Right atrium auricular region (tissue), 2 donors: ENCODE measurements at regions not wholly inside any gene's neighbourhood (a gene's known extent, or its start where the extent isn't known, plus 50 kb on each side); places are given as distances from the start of the nearest gene placed in this dataset.

Experiments
- DNase-seq: peaks from one replicate; pipeline ENCODE4 v3.0.0-alpha.2; 2019; ENCODE audit warnings: low spot score
- H3K27ac ChIP-seq, 2 donors: fragments of 200-600 bp; sonication (generic); 1 replicate in 1 of 2; 2 replicates in 1 of 2; pipeline ENCODE4 v1.5.1; 2016 to 2019
- H3K27me3 ChIP-seq, 2 donors: fragments of 200-600 bp; sonication (generic); one replicate each; pipeline versions ENCODE4 v1.5.1 to v1.6.0; 2017 to 2019
- H3K36me3 ChIP-seq: fragments of 200-600 bp; sonication (generic); one replicate; pipeline ENCODE4 v1.5.1; 2016
- H3K4me1 ChIP-seq, 2 donors: fragments of 200-600 bp; sonication (generic); one replicate each; pipeline versions ENCODE4 v1.5.1 to v1.6.0; 2017 to 2019
- H3K4me3 ChIP-seq, 2 donors: fragments of 200-600 bp; sonication (generic); 1 replicate in 1 of 2; 2 replicates in 1 of 2; pipeline ENCODE4 v1.5.1; 2017 to 2019; ENCODE audit warnings: mild to moderate bottlenecking in 1 of 2, moderate library complexity in 1 of 2
- H3K9me3 ChIP-seq, 2 donors: fragments of 200-600 bp; sonication (generic); one replicate each; pipeline ENCODE4 v1.5.1; 2019
- TF ChIP-seq, protein P1 (sequence below), 2 donors: fragments of 200-600 bp; sonication (generic); IDR thresholded peaks; one replicate each; pipeline ENCODE4 v1.5.1; 2019; ENCODE audit warnings: antibody characterized with exemption in 2 of 2

DNA sequence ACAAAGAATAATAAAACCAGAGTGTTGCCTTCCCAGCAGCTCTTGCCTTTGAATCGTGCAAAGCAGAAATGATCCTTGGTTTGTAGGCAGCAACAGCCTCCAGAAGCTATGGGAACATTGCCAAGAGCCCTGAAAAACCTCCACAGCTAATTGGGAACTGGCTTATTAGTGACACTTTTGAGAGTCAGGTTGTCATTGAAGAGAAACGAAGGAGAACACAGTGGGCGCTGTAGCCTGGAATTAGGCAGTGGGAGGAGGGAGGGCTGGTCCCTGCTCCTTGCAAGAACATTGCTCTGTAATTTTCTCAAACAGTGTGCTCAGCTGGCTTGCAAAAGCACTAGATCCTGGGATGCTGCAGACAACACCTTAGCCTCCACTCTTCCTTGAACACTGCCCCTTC lies 331.5 kb upstream of the EMCN start:
- H3K4me1 ChIP-seq: no peaks in the 10 kb centered on the region
- no peak overlapping the region for H3K27ac ChIP-seq
- TF ChIP-seq, protein P1, sequence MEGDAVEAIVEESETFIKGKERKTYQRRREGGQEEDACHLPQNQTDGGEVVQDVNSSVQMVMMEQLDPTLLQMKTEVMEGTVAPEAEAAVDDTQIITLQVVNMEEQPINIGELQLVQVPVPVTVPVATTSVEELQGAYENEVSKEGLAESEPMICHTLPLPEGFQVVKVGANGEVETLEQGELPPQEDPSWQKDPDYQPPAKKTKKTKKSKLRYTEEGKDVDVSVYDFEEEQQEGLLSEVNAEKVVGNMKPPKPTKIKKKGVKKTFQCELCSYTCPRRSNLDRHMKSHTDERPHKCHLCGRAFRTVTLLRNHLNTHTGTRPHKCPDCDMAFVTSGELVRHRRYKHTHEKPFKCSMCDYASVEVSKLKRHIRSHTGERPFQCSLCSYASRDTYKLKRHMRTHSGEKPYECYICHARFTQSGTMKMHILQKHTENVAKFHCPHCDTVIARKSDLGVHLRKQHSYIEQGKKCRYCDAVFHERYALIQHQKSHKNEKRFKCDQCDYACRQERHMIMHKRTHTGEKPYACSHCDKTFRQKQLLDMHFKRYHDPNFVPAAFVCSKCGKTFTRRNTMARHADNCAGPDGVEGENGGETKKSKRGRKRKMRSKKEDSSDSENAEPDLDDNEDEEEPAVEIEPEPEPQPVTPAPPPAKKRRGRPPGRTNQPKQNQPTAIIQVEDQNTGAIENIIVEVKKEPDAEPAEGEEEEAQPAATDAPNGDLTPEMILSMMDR (IDR thresholded peaks at IDR 0.05): no peak
- DNase-seq: no peak
- no peaks in the 10 kb centered on the region for H3K36me3 ChIP-seq
- no peaks in the 10 kb centered on the region for H3K27me3 ChIP-seq
- H3K4me3 ChIP-seq: no peak overlapping the region
- H3K9me3 ChIP-seq: no peaks in the 10 kb centered on the region

- no peak overlapping the region for H3K27ac ChIP-seq
- no peaks in the 10 kb centered on the region for H3K27me3 ChIP-seq
- no peaks in the 10 kb centered on the region for H3K4me1 ChIP-seq
- H3K36me3 ChIP-seq: no peaks in the 10 kb centered on the region
- TF ChIP-seq, protein P1 (IDR thresholded peaks at IDR 0.05): peak in 1 of 2 donors; percentile 23
- H3K9me3 ChIP-seq: no peaks in the 10 kb centered on the region
- no peak overlapping the region for H3K4me3 ChIP-seq
- no peak for DNase-seq
Observed at GRCh38 chr4:100848841-100849240, 331.0 kb upstream of the EMCN start.

DNA sequence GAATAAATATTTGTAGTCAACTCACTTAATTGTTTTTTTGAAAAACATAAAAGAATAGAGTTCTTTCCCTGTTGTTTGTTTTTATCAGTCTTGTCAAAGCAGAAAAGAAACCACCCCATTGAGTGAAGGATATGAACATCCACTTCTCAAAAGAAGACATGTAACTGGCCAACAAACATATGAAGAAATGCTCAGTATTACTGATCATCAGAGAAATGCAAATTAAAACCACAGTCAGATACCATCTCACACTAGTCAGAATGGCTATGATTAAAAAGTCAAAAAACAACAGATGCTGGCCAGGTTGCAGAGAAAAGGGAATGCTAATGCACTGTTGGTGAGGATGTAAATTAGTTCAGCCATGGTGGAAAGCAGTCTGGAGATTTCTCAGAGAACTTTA lies 326.1 kb upstream of the EMCN start:
- H3K36me3 ChIP-seq: no peaks in the 10 kb centered on the region
- H3K27ac ChIP-seq: no peak overlapping the region
- no peaks in the 10 kb centered on the region for H3K4me1 ChIP-seq
- no peak overlapping the region for H3K4me3 ChIP-seq
- DNase-seq: no peak
- H3K27me3 ChIP-seq: no peaks in the 10 kb centered on the region
- TF ChIP-seq, protein P1 (IDR thresholded peaks at IDR 0.05): no peak
- H3K9me3 ChIP-seq: no peaks in the 10 kb centered on the region

GRCh38 chr4:100842856-100843255 lies 325.0 kb upstream of the EMCN start:
- TF ChIP-seq, protein P1 (IDR thresholded peaks at IDR 0.05): no peak
- H3K9me3 ChIP-seq: no peaks in the 10 kb centered on the region
- no peaks in the 10 kb centered on the region for H3K4me1 ChIP-seq
- H3K4me3 ChIP-seq: no peak overlapping the region
- no peak for DNase-seq
- H3K27me3 ChIP-seq: no peaks in the 10 kb centered on the region
- H3K36me3 ChIP-seq: no peaks in the 10 kb centered on the region
- H3K27ac ChIP-seq: no peak overlapping the region

DNA sequence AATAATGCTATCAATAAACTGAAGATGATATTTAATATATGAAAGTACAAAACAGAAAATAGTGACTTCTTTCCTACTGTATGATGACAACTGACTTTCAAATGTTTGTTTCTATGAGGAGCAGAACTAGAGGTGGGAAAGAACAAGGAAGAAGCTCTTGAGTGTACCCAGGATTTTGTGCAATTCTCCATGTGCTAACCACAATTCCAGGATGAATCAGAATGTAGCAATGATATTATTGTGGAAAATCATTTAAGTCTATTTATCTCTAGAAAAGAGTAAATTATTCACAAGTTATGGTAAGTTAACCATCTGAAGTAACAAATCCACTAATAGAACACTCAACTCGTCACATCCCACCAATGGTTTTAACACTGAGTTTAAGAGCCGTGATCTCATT lies 324.1 kb upstream of the EMCN start:
- Histone ChIP-seq H3K27ac (no peak overlapping the region), H3K4me1 (no peaks in the 10 kb centered on the region)
- no peak for DNase-seq

DNA sequence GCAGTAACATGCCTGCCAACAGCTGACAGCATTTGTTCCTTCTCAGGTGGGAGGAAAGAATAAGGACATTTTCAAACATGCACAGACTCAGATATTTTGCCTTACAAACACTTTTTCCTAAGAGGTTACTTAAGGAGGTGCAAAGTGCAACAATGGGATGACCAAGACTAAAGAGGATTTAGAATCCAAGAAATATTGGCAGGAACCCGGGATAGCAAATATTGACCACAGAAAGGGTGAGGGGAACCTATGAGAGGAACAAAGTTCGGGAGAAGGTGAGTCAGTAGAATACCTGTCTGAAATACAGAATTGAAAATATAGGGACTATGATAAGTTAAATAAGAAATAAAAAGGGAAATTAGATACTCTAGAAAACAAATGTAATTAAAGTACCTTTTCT lies 321.9 kb upstream of the EMCN start:
- H3K9me3 ChIP-seq: no peaks in the 10 kb centered on the region
- H3K27ac ChIP-seq: no peak overlapping the region
- H3K27me3 ChIP-seq: no peaks in the 10 kb centered on the region
- H3K4me1 ChIP-seq: no peaks in the 10 kb centered on the region
- no peak for DNase-seq
- no peaks in the 10 kb centered on the region for H3K36me3 ChIP-seq
- H3K4me3 ChIP-seq: no peak overlapping the region
- TF ChIP-seq, protein P1 (IDR thresholded peaks at IDR 0.05): no peak

More for the DNA sequence above, 324.1 kb upstream of the EMCN start:
- Histone ChIP-seq H3K27me3 (no peaks in the 10 kb centered on the region), H3K4me3 (no peak overlapping the region), H3K36me3 (no peaks in the 10 kb centered on the region), H3K9me3 (no peaks in the 10 kb centered on the region)
- TF ChIP-seq, protein P1 (IDR thresholded peaks at IDR 0.05): no peak
